ENCODE measurements at regions not wholly inside any gene's neighbourhood (a gene's known extent, or its start where the extent isn't known, plus 50 kb on each side); places are given as distances from the start of the nearest gene placed in this dataset.

DNA sequence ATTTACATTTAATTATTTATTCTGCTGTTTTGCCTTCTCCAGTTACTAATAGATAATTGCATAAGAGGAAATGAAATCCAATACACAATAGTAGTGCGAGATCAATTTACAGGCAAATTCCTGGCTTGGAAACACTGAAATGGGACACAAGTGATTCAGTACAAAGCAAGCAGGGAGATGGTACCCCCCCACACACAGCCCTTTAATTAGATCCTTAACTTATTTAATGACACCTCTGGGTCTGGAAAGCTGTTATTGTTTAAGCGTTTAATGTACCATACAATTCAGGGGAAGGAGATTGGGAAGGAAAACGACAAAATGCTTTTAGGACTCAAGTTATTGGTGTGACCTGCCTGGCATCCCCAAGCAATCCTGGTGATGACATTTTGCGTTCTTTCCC is 318.2 kb downstream of the NPIPA8 start:
- ATAC-seq (ENCODE audit: low read depth) (no peak), DNase-seq (no peak)
- Histone ChIP-seq H3K9ac (ENCODE audit: low read length) (no peak overlapping the region), H3K36me3 (replicated peaks in 1 of 2; ENCODE audit: control extremely low read depth in 1 of 2, control insufficient read depth in 1 of 2, extremely low read depth in 1 of 2, insufficient read depth in 2 of 2, low read length in 1 of 2) (no peaks in the 10 kb centered on the region), H4K20me1 (ENCODE audit: control insufficient read depth, insufficient read depth, low read length, poor library complexity, severe bottlenecking) (no peaks in the 10 kb centered on the region), H3K79me2 (ENCODE audit: control insufficient read depth, insufficient read depth, low read length) (no peaks in the 10 kb centered on the region), H3K27ac (ENCODE audit: low read length in 2 of 2) (no peak overlapping the region), H3K9me3 (ENCODE audit: control extremely low read depth in 1 of 3, control insufficient read depth in 2 of 3, insufficient read depth in 1 of 3, low read length in 2 of 3) (no peaks in the 10 kb centered on the region), H2AFZ (ENCODE audit: insufficient read depth, low read depth, low read length, poor library complexity, severe bottlenecking) (no peak overlapping the region), H3K27me3 (replicated peaks in 1 of 4; ENCODE audit: control extremely low read depth in 1 of 4, control insufficient read depth in 3 of 4, insufficient read depth in 4 of 4, low read length in 3 of 4) (no peaks in the 10 kb centered on the region), H3K4me1 (ENCODE audit: control insufficient read depth in 2 of 2, insufficient read depth in 2 of 2, low read length in 2 of 2) (no peaks in the 10 kb centered on the region), H3K4me3 (ENCODE audit: control extremely low read depth in 1 of 5, extremely low read depth in 1 of 5, insufficient read depth in 1 of 5, low read depth in 2 of 5, low read length in 4 of 5) (no peak overlapping the region), H3K4me2 (replicated peaks; ENCODE audit: low read depth, low read length, poor library complexity, severe bottlenecking) (no peak overlapping the region)
- H3K9me3 Mint-ChIP-seq (ENCODE audit: insufficient read depth), result no peaks in the 10 kb centered on the region
- H3K27ac Mint-ChIP-seq, result no peak overlapping the region
- H3K4me3 Mint-ChIP-seq, result no peak overlapping the region
- POLR2A ChIA-PET, result no interaction called here
- no peaks in the 10 kb centered on the region for H3K4me1 Mint-ChIP-seq
- CTCF ChIA-PET, result no interaction called here
- intact Hi-C loops (cut with micrococcal nuclease), result no loop called here
- TF ChIP-seq EZH2 (IDR thresholded peaks at IDR 0.05; ENCODE audit: borderline replicate concordance, insufficient read depth, low read depth, low read length, poor library complexity, severe bottlenecking), result no peak
- TF ChIP-seq, protein P1, sequence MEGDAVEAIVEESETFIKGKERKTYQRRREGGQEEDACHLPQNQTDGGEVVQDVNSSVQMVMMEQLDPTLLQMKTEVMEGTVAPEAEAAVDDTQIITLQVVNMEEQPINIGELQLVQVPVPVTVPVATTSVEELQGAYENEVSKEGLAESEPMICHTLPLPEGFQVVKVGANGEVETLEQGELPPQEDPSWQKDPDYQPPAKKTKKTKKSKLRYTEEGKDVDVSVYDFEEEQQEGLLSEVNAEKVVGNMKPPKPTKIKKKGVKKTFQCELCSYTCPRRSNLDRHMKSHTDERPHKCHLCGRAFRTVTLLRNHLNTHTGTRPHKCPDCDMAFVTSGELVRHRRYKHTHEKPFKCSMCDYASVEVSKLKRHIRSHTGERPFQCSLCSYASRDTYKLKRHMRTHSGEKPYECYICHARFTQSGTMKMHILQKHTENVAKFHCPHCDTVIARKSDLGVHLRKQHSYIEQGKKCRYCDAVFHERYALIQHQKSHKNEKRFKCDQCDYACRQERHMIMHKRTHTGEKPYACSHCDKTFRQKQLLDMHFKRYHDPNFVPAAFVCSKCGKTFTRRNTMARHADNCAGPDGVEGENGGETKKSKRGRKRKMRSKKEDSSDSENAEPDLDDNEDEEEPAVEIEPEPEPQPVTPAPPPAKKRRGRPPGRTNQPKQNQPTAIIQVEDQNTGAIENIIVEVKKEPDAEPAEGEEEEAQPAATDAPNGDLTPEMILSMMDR (IDR thresholded peaks at IDR 0.05), result no peak
- H3K27me3 Mint-ChIP-seq, result peaks cover 4% of the 10 kb centered on the region
- 70% methylated on average over 2 of the region's 4 CpGs for WGBS (ENCODE audit: insufficient coverage)

DNA sequence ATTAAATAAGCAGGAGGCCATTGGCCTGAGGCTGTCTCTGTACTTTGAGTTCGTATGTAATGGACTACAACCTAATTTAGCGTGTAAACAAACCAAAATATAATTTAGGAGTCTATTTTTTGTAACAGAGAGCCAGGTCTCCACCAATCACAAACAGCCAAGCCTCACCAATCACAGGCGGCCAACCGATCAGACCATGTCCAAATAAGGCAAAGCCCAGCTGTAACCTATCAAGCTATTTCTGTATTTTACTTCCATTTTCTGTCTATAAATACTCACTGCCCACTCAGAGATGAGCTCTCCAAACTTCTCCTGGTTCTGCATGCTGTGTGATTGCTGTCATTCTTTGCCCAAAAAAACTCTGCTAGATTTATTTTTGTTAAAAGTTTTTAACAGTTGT is 322.7 kb downstream of the NPIPA8 start:
- H3K9me3 ChIP-seq (ENCODE audit: control extremely low read depth in 1 of 3, control insufficient read depth in 2 of 3, insufficient read depth in 1 of 3, low read length in 2 of 3), result peaks cover 0 to 5% (median 0%) of the 10 kb centered on the region in 3 donors
- no peaks in the 10 kb centered on the region for H3K79me2 ChIP-seq (ENCODE audit: control insufficient read depth, insufficient read depth, low read length)
- H3K36me3 ChIP-seq (replicated peaks in 1 of 2; ENCODE audit: control extremely low read depth in 1 of 2, control insufficient read depth in 1 of 2, extremely low read depth in 1 of 2, insufficient read depth in 2 of 2, low read length in 1 of 2), result no peaks in the 10 kb centered on the region
- peaks cover 4% of the 10 kb centered on the region for H3K9me3 Mint-ChIP-seq (ENCODE audit: insufficient read depth)
- intact Hi-C loops (cut with micrococcal nuclease), result no loop called here
- TF ChIP-seq, protein P1 (IDR thresholded peaks at IDR 0.05), result no peak
- no peaks in the 10 kb centered on the region for H4K20me1 ChIP-seq (ENCODE audit: control insufficient read depth, insufficient read depth, low read length, poor library complexity, severe bottlenecking)
- no peaks in the 10 kb centered on the region for H3K4me1 ChIP-seq (ENCODE audit: control insufficient read depth in 2 of 2, insufficient read depth in 2 of 2, low read length in 2 of 2)
- DNase-seq (no peak), ATAC-seq (ENCODE audit: low read depth) (no peak)
- no peak overlapping the region for H3K27ac ChIP-seq (ENCODE audit: low read length in 2 of 2)
- no peaks in the 10 kb centered on the region for H3K27me3 ChIP-seq (replicated peaks in 1 of 4; ENCODE audit: control extremely low read depth in 1 of 4, control insufficient read depth in 3 of 4, insufficient read depth in 4 of 4, low read length in 3 of 4)
- no peaks in the 10 kb centered on the region for H3K4me1 Mint-ChIP-seq
- 95% methylated on average over 2 of the region's 4 CpGs for WGBS (ENCODE audit: insufficient coverage)
- no peak overlapping the region for H3K4me2 ChIP-seq (replicated peaks; ENCODE audit: low read depth, low read length, poor library complexity, severe bottlenecking)
- H2AFZ ChIP-seq (ENCODE audit: insufficient read depth, low read depth, low read length, poor library complexity, severe bottlenecking), result no peak overlapping the region
- no peak overlapping the region for H3K9ac ChIP-seq (ENCODE audit: low read length)
- H3K4me3 Mint-ChIP-seq, result no peak overlapping the region
- POLR2A ChIA-PET, result no interaction called here
- H3K4me3 ChIP-seq (ENCODE audit: control extremely low read depth in 1 of 5, extremely low read depth in 1 of 5, insufficient read depth in 1 of 5, low read depth in 2 of 5, low read length in 4 of 5), result no peak overlapping the region
- no peak overlapping the region for H3K27ac Mint-ChIP-seq
- CTCF ChIA-PET, result no interaction called here
- peaks cover 9% of the 10 kb centered on the region for H3K27me3 Mint-ChIP-seq

Data from B cell (primary cell).